NCI-H748 treated with DMSO at 0.1 percent for 48 hours (cell line): ENCODE measurements at regions not wholly inside any gene's neighbourhood (a gene's known extent, or its start where the extent isn't known, plus 50 kb on each side); places are given as distances from the start of the nearest gene placed in this dataset.
"Not testable (repeated sequence)": the region's sequence is repeated elsewhere in the genome, so short reads cannot be mapped to it uniquely, and the experiment has no call there.

Source experiments
- DNase-seq: peaks from one replicate; lab custom pipeline; 2025; lab: John Stamatoyannopoulos, UW

DNA sequence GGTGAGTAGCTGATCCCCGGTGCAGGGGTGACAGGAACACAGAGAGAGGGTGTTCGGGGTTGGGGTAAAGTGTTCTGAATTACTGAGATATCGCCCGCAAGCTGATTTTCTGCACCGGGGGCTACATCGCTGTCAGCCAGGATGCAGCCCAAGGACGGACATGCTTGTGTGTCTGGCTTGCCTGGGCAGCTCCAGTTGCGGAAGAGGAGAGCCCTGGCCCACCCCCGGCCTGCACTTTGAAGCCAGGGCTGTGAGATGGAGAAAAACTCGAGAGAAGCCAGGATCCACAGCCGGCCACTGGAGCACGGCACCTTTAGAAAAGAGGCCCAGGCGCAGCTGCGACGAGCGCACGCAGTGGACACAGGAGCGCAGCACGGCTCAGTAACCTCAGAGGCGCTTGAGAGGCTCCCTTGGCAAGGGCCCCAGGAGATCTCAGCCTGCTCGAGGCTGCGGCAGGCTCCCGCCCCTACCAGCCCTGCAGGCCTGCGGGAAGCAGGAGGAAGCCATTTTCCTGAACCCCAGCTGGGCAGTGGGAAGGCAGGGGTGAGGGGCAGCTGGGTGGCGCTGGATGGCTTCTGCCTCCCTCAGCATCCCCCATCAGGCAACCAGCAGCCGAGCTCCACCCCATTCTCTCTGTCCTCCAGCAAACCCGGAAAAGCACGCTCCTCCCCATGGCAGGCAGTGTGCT, 59.2 kb downstream of the C9orf50 start:
- DNase-seq: no peak

GRCh38 chr9:129560881-129561306, 60.0 kb downstream of the C9orf50 start:
- no peak for DNase-seq

DNA sequence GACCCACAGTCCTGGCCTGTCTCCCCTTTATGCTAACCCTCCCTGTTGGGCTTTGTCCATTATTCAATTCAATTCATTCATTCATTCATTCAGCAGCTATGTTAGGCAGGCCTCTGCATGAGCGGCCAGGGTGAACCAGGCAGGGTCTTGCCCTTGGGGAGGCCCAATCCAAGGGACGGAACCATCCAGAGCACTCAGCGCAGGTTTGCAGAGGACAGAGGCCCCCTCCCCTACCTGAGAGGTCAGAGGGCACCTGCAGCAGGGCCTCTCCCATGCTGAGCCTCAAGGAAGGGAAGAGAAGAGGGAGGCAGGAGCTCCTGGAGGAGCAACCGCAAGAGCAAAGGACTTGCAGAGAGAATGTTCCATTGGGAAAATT, 61.4 kb downstream of the C9orf50 start:
- no peak for DNase-seq

GRCh38 chr9:129558551-129559505, 62.1 kb downstream of the C9orf50 start:
- DNase-seq: no peak

DNA sequence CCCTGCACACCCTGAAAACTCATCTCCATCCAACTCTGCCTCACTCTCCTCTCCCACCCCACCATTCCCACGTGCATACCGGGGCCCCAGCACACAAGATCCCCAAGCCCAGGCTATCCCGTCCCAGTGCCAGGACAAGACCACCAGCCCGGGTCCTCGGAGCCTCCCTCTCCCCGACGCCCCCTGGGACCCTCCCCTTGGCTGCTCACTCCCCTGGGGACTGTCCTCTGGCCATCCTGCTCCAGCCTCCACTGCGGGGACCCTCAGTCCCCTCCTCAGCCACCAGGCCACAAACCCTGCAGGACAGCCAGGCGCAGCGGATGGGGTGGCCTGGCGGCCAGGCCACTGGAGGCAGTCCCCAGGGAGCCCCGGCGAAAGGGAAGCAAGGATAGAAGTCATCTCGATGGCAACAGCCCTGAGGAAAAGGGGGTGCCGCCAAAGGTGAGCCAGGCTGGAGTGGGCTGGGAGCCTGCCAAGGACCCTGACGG, 62.8 kb downstream of the C9orf50 start:
- no peak for DNase-seq

DNA sequence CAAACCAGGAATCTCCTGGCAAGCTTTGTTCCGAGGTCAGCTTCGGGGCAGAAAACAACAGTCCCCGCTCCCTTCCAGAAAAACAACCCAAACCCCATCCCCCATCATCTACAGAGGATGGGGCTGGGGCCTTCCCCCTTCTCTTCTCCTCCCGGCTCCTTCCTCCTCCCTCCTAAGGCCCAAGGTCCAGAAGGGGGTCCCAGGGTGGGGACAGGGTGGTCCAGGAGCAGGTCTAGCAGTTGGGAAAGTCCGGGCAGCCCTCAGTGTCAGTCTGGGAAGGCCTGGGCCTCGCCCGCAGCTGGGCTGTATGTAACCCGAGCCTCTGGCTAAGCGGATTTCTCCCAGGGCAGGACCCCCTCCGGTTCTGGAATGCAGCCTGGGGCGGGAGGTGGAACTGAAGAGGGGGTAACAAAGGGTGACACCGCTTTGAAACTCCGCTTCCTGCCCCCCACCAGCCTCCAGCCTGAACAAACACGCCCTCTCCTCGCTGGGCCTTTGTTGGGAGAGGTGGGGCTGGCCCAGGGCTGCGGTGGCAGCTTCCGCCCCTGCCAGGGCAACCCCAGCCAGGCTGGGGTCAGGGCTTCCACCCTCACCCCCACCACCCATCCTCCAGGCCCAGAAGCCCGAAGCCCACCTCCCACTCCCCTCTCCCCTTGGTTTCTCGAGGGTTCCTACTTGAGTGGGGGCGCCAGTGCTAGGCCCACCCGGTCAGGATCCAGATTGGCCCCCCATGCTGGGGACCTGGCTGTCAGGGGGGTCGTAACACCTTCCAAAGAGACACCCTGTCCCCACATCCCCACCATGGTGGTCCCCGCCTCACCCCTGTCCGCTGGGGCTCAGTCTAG, 63.5 kb downstream of the C9orf50 start:
- DNase-seq: no peak

DNA sequence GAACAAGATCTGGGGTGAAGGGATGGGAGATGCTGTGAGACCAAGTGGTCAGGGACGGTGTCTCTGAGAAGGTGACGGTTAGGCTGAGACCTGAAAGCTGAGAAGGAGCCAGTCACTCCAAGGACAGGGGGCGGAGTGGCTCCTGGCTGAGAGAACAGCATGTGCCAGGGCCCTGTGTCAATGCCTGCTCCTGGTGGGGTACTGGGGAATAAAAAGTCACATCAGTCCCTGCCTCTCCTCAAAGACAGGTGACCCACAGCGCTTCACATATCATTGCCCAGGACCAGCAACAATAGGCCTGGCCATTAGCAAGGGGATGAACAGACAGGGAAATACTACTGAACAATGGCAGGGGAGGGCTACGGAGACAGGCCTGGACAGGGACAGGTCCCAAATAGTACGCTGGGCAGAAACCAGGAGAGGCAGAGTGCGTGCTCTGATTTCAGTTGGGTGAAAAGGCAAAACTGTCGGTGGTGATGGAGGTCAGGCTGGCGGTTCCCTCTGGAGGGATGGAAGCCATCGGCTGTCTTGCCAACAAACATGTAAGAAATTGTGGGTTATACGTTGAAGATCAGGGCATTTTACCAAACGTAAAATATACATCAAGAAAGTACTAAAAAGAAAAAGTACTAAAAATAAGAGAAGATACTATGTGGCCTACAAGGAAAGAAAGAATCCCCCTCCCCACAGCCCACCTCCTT, 64.3 kb downstream of the C9orf50 start:
- no peak for DNase-seq

DNA sequence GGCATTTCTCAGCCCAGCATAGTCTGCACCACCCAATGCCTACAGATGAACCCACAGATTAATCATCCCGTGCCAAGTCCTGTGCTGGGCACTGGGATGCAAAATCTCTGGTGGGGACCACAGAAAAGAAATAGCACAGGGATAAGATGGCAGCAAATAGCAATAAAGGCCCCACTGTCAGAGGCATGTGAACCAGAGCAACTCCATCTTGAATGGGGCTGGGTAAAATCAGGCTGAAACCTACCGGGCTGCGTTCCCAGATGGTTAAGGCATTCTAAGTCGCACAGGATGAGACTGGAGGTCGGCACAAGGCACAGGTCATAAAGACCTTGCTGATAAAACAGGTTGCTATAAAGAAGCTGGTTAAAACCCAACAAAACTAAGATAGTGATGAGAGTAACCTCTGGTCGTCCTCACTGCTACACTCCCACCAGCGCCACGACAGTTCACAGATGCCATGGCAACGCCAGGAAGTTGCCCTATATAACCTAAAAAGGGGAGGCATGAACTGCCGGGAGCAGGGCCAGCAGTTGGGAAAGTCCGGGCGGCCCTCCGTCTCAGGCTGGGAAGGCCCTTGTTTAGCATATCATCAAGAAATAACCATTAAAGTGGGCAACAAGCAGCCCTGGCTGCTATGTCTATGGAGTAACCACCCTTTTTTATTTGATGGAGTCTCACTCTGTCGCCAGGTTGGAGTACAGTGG, 65.2 kb downstream of the C9orf50 start:
- DNase-seq: no peak

GRCh38 chr9:129554649-129555048, 66.3 kb downstream of the C9orf50 start:
- DNase-seq: no peak

DNA sequence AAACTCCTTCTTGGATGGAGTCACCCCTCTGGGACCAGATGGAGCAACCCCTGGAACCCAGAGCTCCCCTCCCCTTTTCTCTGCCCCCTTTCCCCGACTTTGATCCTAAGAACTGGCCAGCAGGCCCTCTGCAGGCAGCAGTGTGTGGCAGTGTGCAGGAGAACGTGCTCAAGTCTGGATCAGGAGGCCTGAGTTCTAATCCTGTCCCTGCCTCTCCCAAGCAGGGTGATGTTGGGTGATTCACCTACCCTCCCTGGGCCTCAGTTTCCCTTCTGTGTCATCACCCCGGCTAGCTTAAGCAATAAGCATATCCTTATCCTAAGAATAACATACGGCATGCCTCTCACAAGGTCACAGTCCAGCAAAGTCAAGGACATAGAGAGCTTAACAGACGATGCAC, 67.6 kb downstream of the C9orf50 start:
- DNase-seq: no peak

DNA sequence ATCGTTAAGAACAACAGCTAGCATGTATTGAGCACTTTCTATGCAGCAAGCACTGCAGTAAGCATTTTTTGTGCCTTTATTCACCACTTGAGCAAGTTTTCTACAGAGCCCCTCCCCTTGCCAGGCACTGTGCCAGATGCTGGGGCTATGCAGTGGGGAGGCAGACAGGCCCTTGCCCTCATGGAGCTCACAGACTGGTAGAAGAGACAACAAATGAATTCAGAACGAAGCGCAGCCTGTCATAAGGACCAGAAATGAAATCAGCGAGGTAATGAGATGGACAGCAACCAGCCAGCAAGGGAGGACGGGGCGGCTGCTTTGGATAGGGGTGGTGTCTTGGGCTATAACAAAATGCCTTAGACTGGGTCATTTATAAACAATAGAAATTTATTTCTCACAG, 68.8 kb downstream of the C9orf50 start:
- DNase-seq: no peak

GRCh38 chr9:129551393-129551973, 69.4 kb downstream of the C9orf50 start:
- no peak for DNase-seq

GRCh38 chr9:129550977-129551376, 69.9 kb downstream of the C9orf50 start:
- DNase-seq: not testable (repeated sequence)

DNA sequence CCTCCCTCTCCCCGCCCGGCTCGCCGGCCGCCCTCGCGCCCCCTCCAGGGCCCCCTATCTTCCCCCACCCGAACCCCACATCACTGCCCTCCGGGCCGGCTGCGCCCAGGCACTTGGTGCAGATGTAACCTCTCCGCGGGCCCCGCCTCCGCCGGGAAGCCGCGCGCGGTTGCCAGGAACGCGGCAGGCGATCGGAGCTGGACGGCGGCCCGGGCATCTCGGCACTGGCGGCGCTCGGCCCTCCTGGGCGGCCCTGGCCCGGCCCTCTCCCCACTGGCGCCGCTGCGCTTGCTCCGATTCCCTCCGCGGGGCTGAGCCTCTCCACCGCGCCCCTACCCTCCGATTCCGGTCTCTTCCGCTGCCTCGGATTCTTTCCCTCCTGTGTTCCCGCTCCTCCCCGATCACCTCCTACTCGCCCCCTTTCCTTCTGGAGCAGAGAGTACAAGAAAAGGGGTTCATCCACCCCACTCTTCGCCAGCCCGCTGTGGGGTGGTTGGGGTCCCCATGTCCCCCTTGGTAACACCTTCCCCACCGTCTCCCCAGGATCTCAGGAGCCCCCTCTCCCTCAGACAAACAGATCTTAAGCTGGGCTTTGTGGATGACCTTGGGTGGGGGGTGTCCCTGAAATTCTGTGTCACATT, 70.6 kb downstream of the C9orf50 start:
- peak; percentile 34 for DNase-seq

DNA sequence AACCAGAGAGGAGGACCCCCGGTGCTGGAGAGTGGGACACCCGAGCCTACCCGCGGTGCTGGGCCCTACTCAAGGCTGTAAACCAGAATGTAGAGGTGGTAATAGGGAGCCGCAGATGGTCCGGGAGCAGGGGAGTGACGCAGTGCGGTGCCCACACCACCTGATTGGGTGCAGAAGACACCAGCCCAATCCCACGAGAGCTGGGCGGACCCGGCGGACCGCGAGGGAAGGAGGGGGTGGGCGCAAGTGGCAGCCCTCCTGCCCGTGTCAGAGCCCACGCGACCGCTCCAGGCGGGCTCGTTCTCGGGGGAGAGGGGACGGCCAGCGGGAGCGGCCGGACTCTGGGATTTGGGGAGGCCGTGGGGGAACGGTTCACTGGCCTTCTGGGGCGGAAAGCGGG, 71.2 kb downstream of the C9orf50 start:
- DNase-seq: no peak

DNA sequence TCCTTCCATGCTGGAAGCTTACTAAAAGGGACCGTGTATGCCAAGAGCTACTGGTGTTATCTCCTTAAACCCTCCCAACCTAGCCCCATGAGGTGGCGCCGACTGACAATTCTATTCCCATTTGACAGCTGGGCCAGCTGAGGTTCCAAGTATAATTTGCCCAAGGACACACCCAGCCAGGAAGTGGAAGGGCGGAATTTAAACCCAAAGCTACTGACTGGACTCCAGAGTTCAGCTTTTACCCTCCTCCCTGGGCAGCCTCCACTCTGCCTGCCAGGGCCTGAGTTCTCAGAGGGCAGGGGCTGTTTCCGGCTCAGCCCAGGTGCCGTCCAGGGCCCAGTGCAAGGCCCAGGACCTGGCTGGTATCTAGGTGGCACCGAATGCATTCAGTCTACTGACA, 71.8 kb downstream of the C9orf50 start:
- no peak for DNase-seq

DNA sequence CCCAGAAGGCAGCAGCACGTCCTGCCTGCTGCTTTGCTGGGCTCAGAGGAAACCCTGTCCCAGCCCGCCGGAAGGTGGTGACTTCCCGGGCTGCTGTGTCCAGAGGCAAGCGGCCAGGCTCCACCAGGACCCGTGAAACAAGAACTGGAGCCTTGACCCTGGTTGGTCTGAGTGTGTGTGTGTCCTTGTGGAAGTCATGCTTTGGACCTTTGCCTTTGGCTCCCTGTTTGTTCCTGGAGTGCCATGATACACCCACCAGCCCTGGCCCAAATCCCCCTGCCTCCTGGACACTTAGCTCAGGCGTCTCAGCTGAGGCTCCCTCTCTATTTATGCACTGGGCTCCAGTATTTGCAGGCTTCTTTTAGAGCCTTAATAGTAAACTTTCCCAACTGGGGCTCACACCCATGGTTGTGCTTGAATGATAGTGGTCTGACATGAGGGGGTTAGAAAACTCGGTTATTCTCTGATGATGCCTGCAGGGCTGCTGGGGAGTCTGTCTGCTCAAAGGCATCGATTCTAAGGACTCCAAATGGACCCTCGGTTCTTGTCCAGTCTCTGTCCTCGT, 72.2 kb downstream of the C9orf50 start:
- no peak for DNase-seq

- DNase-seq: no peak
Measured at GRCh38 chr9:129547869-129548570, 72.9 kb downstream of the C9orf50 start.

DNA sequence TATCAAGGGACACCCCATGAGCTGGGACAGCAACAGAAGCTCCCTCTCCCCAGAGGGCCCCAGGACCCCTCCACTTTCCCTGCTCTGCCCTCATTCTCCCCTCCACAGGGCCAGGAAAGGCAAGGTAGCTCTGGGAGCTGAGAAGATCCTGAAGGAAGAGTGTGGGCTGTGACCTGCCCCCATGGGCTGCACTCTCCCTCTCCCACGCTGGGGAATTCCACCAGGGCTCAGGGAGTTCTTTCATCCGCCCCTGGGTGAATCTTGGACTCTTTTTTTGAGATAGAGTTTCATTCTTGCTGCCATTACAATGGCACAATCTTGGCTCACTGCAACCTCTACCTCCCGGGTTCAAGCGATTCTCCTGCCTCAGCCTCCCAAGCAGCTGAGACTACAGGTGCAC, 73.8 kb downstream of the C9orf50 start:
- DNase-seq: no peak
